HepG2 (cell line): ENCODE measurements at regions not wholly inside any gene's neighbourhood (a gene's known extent, or its start where the extent isn't known, plus 50 kb on each side); places are given as distances from the start of the nearest gene placed in this dataset.

Source experiments
- CTCF ChIP-seq: sonication (generic); formaldehyde crosslinking; IDR thresholded peaks from 2 replicates; pipeline ENCODE4 v1.5.0; 2020; ENCODE audit warnings: mild to moderate bottlenecking, missing genetic modification reagents, moderate library complexity
- EZH2 ChIP-seq: conservative IDR thresholded peaks from 2 replicates; pipeline ENCODE4 v1.6.1; 2012; ENCODE audit warnings: mild to moderate bottlenecking, low read depth, low read length, moderate library complexity
- MXI1 ChIP-seq: IDR thresholded peaks from 3 replicates; pipeline ENCODE4 v1.6.1; 2012; ENCODE audit warnings: low read depth, low read length, inconsistent platforms, borderline replicate concordance
- POLR2AphosphoS5 ChIP-seq: IDR thresholded peaks from 2 replicates; pipeline ENCODE4 v1.6.1; 2012; ENCODE audit warnings: low read depth, low read length
- ZNF318 ChIP-seq: sonication (generic); formaldehyde crosslinking; IDR thresholded peaks from 2 replicates; pipeline ENCODE4 v1.4.0; 2020; ENCODE audit warnings: mild to moderate bottlenecking, missing genetic modification reagents

GRCh38 chr1:157348538-157349480, 203.5 kb downstream of the FCRL5 start:
- TF ChIP-seq EZH2 (no peak), ZNF318 (CRISPR knock-in tag) (no peak), MXI1 (no peak), CTCF (CRISPR knock-in tag) (no peak), POLR2AphosphoS5 (no peak)
